Epithelial cell of esophagus (primary cell): ENCODE measurements at regions not wholly inside any gene's neighbourhood (a gene's known extent, or its start where the extent isn't known, plus 50 kb on each side); places are given as distances from the start of the nearest gene placed in this dataset.
"Not testable (repeated sequence)": the region's sequence is repeated elsewhere in the genome, so short reads cannot be mapped to it uniquely, and the experiment has no call there.

ENCODE experiments used
- DNase-seq: peaks from one replicate; pipeline ENCODE4 v3.0.0; 2010; ENCODE audit warnings: low read depth
- H3K4me3 ChIP-seq: 2 replicates; pipeline ENCODE4 v1.5.1; 2011; ENCODE audit warnings: mild to moderate bottlenecking, low read length, control low read depth
- CTCF ChIP-seq: IDR thresholded peaks from 2 replicates; pipeline ENCODE4 v1.5.1; 2011; ENCODE audit warnings: low read depth, mild to moderate bottlenecking, low read length, control low read depth, inconsistent platforms; ENCODE audit not compliant: insufficient read depth; ENCODE audit errors: missing control alignments

GRCh38 chr20:59481477-59482018 is 122.8 kb upstream of the PHACTR3 start:
- DNase-seq: no peak
- TF ChIP-seq CTCF: no peak
- H3K4me3 ChIP-seq: no peak overlapping the region

DNA sequence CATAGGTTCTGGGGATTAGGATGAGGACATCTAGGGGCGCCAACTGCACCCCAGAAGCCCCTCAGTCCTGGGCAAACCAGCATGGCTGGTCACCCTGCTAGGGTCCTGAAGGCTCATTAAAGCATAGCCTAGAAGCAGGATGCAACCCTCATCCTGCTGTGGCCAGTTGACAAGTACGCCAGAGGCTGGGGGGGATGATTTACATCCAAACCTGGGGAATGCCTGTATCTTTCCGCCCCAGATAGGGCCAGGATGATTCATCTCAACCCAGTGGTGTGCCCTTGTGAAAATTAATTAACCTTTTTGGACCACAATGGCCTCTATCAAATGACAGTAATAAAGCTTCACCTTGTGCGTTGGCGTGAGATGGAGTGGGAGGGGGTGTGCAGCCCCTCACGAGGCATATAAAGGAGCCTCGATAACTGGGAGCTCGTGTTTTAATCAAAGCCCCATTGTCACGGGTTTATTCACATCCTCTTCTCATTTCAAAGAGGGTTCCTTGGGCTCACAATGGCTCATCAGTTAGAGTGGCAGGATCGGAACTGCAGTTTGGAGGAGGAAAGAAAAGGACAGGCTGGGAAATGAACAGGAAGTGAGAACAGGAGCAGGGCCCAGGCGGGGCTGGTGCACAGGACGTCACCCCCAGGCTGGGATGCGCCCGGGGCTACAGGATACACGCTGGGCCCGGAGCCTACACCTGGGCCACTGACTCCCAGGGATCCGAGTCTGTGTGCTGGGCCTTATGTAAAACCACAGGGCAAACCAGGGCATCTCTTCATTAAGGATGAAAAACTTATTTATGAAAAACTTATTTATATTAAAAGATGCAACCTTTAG is 121.8 kb upstream of the PHACTR3 start:
- no peak for DNase-seq
- no peak for TF ChIP-seq CTCF
- no peak overlapping the region for H3K4me3 ChIP-seq

DNA sequence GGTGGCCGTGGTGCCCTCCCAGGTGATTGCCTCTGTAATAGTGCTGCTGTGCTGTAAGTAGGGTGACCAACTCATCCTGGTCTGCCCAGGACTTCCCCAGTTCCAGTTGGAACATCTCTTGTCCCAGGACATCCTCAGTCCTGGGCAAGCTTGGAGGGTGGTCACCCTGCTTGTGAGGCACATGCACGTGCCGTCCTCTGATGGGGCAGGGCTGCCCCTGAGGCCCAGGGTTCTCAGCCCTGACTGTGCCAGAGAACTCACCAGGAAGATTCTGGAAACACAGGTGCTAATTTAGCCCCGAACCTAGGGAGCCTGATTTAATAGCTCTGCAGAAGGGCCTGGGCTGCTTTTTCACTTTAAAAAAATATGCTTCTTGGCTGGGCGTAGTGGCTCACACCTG is 120.9 kb upstream of the PHACTR3 start:
- TF ChIP-seq CTCF: no peak

GRCh38 chr20:59484228-59484627 is 120.1 kb upstream of the PHACTR3 start:
- no peak overlapping the region for H3K4me3 ChIP-seq
- no peak for TF ChIP-seq CTCF
- DNase-seq: no peak

More for the DNA sequence above, 120.9 kb upstream of the PHACTR3 start:
- no peak overlapping the region for H3K4me3 ChIP-seq
- DNase-seq: no peak

DNA sequence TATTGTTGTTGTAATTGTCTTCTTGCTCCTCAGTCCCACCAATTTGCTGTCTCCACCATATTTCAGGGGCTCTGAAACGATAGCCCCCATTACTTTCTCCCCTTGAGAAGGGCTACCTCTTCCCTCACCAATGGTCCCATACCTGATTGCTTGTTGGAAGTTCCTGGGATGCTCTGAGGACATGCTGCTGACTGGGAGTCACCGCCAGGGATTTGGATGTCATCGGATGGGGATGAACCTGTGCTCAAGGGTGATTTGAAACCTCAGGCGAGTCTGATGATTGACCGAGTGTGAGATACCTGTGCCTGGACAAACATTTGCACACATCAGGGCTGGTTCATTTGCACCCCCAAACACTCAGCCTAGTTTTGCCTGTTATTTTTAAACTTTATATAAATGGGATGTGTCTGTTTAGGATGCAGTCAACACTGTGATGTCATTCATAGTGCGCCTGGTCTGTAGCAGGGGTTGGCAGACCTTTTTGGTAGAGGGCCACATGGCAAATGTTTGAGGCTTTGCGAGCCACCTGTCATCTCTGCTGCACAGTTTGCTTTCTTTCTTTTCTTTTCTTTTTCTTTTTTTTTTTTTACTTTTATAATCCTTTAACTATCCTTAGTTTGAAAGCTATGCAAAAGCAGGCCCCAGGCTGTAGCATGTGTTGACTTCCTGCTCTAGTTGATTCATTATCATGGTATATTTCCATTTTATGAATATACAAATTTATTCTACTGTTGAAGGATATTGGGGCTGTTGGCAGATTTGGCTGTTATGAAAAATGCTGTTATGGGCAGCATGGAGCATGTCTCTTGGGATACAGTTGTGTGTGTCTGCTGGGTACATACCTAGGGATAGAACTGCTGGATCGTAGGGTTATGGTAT is 118.5 kb upstream of the PHACTR3 start:
- DNase-seq: no peak
- no peak overlapping the region for H3K4me3 ChIP-seq
- no peak for TF ChIP-seq CTCF

GRCh38 chr20:59488459-59488858 is 115.9 kb upstream of the PHACTR3 start:
- DNase-seq: not testable (repeated sequence)

GRCh38 chr20:59490196-59491004 is 113.9 kb upstream of the PHACTR3 start:
- H3K4me3 ChIP-seq, DNase-seq: not testable (repeated sequence)

More at GRCh38 chr20:59488459-59488858, 115.9 kb upstream of the PHACTR3 start:
- not testable (repeated sequence) for H3K4me3 ChIP-seq
